Effector memory CD4-positive, alpha-beta T cell (primary cell): ENCODE measurements at regions not wholly inside any gene's neighbourhood (a gene's known extent, or its start where the extent isn't known, plus 50 kb on each side); places are given as distances from the start of the nearest gene placed in this dataset.

Experiments
- DNase-seq, 3 donors: peaks; one replicate each; pipeline ENCODE4 v3.0.0-alpha.2; 2020
- H3K27ac ChIP-seq: 2 replicates; pipeline ENCODE4 v1.7.0; 2013; ENCODE audit warnings: mild to moderate bottlenecking, low read length, moderate library complexity; ENCODE audit not compliant: insufficient read depth, poor library complexity, severe bottlenecking
- H3K27me3 ChIP-seq: replicated peaks from 2 replicates; pipeline ENCODE4 v1.7.0; 2013; ENCODE audit warnings: mild to moderate bottlenecking, low read length; ENCODE audit not compliant: insufficient read depth, control insufficient read depth, poor library complexity, severe bottlenecking
- H3K36me3 ChIP-seq: 2 replicates; pipeline ENCODE4 v1.7.0; 2013; ENCODE audit warnings: mild to moderate bottlenecking, low read length, moderate library complexity; ENCODE audit not compliant: control insufficient read depth, insufficient read depth
- H3K4me1 ChIP-seq: 2 replicates; pipeline ENCODE4 v1.7.0; 2013; ENCODE audit warnings: low read length, mild to moderate bottlenecking; ENCODE audit not compliant: control insufficient read depth, insufficient read depth, poor library complexity, severe bottlenecking
- H3K4me3 ChIP-seq: 2 replicates; pipeline ENCODE4 v1.7.0; 2013; ENCODE audit warnings: low read length, low read depth, mild to moderate bottlenecking; ENCODE audit not compliant: insufficient read depth, poor library complexity, severe bottlenecking
- H3K9me3 ChIP-seq: 2 replicates; pipeline ENCODE4 v1.7.0; 2013; ENCODE audit warnings: mild to moderate bottlenecking, low read length, moderate library complexity; ENCODE audit not compliant: control insufficient read depth

DNA sequence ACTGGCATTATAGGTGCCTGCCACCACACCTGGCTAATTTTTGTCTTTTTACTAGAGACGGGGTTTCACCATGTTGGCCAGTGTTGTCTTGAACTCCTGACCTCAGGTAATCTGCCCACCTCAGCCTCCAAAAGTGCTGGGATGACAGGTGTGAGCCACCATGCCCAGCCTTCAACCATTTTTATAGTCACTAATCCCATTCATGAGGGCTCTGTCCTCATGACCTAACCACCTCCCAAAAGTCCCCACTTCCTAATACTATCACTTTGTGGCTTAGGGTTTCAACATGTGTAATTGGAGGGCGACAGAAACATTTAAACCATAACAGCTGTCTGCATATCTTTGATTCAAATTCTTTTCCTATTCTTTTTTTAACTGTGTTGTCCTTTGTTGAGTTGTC, 229.6 kb upstream of the AGA start:
- DNase-seq: no peak
- no peaks in the 10 kb centered on the region for H3K36me3 ChIP-seq
- H3K4me1 ChIP-seq: no peaks in the 10 kb centered on the region
- no peaks in the 10 kb centered on the region for H3K27me3 ChIP-seq
- no peak overlapping the region for H3K27ac ChIP-seq
- H3K9me3 ChIP-seq: no peaks in the 10 kb centered on the region
- H3K4me3 ChIP-seq: no peak overlapping the region

DNA sequence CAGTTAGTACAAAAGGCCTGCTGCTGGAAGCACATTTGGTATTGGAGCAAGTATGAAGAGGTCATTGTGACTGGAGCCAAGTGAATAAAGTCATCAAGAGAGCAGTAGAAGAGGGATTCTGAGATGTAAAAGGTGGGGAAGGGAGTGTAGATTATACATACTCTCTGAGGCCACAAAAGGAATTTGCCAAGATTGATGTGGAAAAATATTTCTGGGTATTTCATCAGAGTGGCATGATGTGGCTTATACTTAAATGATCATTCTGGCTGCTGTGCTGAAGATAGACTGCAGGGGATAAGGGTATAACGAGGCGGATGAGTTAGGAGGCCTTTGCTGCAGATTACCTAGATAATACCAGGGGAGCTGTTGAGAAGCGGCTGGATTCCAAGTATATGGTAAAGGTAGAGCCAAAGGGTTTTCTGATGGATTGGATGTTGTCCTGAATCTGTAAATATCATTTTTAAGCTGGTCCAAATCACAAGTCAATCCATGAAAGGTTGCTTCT, 231.8 kb upstream of the AGA start:
- H3K27me3 ChIP-seq: no peaks in the 10 kb centered on the region
- no peak for DNase-seq
- no peaks in the 10 kb centered on the region for H3K36me3 ChIP-seq
- no peak overlapping the region for H3K4me3 ChIP-seq
- no peak overlapping the region for H3K27ac ChIP-seq
- H3K9me3 ChIP-seq: no peaks in the 10 kb centered on the region
- H3K4me1 ChIP-seq: no peaks in the 10 kb centered on the region

- Histone ChIP-seq H3K36me3 (no peaks in the 10 kb centered on the region), H3K27ac (no peak overlapping the region), H3K4me3 (no peak overlapping the region), H3K9me3 (no peaks in the 10 kb centered on the region), H3K4me1 (no peaks in the 10 kb centered on the region), H3K27me3 (no peaks in the 10 kb centered on the region)
- DNase-seq: no peak
Observed at GRCh38 chr4:177680308-177680707, 238.1 kb upstream of the AGA start.

DNA sequence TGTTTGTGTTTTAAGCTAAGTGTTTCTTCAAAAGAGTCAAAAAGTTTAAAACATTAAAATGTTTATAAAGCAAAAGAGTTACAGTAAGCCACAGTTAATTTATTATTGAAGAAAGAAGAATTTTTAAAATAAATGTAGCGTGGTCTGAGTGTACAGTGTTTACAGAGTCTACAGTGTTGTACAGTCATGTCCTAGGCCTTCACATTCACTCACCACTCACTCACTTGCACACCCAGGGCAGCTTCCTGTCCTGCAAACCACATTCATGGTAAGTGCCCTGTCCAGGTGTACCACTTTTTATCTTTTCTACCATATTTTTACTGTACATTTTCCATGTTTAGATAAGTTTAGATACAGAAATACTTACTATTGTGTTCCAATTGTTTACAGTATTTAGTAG, 239.7 kb upstream of the AGA start:
- Histone ChIP-seq H3K27me3 (no peaks in the 10 kb centered on the region), H3K9me3 (no peaks in the 10 kb centered on the region), H3K36me3 (no peaks in the 10 kb centered on the region), H3K4me1 (no peaks in the 10 kb centered on the region), H3K4me3 (no peak overlapping the region), H3K27ac (no peak overlapping the region)
- DNase-seq: no peak

GRCh38 chr4:177687117-177687516, 244.9 kb upstream of the AGA start:
- no peaks in the 10 kb centered on the region for H3K9me3 ChIP-seq
- DNase-seq: no peak
- H3K4me1 ChIP-seq: no peaks in the 10 kb centered on the region
- no peaks in the 10 kb centered on the region for H3K36me3 ChIP-seq
- H3K27ac ChIP-seq: no peak overlapping the region
- H3K4me3 ChIP-seq: no peak overlapping the region
- no peaks in the 10 kb centered on the region for H3K27me3 ChIP-seq

DNA sequence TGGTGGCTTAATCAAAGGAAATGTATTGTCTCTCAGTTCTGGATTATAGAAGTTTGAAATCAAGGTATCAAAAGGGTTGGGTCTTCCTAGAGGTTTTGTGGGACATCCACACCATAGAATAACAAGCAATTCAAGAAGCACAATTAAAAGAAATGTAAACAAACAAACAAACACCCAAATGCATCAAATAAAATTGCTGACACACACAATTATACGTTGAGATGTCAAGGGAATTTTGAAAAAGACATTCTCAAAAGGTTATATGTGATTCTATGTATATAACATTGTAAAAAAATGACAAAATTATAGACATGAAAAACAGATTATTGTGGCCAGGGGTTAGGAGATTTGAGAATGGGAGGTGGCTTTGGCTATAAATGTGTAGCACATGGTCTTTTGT, 250.7 kb upstream of the AGA start:
- H3K4me3 ChIP-seq: no peak overlapping the region
- no peaks in the 10 kb centered on the region for H3K9me3 ChIP-seq
- H3K4me1 ChIP-seq: no peaks in the 10 kb centered on the region
- DNase-seq: no peak
- no peak overlapping the region for H3K27ac ChIP-seq
- no peaks in the 10 kb centered on the region for H3K36me3 ChIP-seq
- H3K27me3 ChIP-seq: no peaks in the 10 kb centered on the region

- Histone ChIP-seq H3K9me3 (no peaks in the 10 kb centered on the region), H3K4me1 (no peaks in the 10 kb centered on the region), H3K4me3 (no peak overlapping the region), H3K27ac (no peak overlapping the region), H3K36me3 (no peaks in the 10 kb centered on the region), H3K27me3 (no peaks in the 10 kb centered on the region)
- no peak for DNase-seq
Observed at GRCh38 chr4:177696438-177696966, 254.3 kb upstream of the AGA start.

GRCh38 chr4:177699365-177700213, 257.4 kb upstream of the AGA start:
- Histone ChIP-seq H3K36me3 (no peaks in the 10 kb centered on the region), H3K27me3 (no peaks in the 10 kb centered on the region), H3K4me1 (no peaks in the 10 kb centered on the region), H3K4me3 (no peak overlapping the region), H3K27ac (no peak overlapping the region), H3K9me3 (no peaks in the 10 kb centered on the region)
- DNase-seq: no peak

GRCh38 chr4:177706916-177707315, 264.7 kb upstream of the AGA start:
- no peak for DNase-seq

DNA sequence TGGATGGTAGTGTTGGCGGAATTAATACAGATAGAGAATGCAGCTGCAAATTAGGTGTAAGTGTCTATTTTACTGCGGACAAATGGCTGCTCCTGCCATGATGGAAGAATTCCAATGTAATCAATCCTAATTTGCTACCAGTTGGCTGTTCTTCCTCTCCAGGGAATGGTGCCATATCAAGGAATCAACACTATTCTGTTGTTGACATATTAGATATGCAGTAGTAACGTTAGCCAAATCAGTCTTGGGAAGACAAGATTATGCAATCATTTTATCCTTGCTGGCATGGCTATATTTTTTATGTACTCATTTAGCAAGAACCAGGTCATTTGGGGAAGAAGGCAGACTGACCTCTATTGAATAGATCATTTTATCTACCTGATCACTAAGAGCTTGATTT, 271.2 kb upstream of the AGA start:
- no peaks in the 10 kb centered on the region for H3K9me3 ChIP-seq
- DNase-seq: no peak

More at GRCh38 chr4:177706916-177707315, 264.7 kb upstream of the AGA start:
- H3K36me3 ChIP-seq: no peaks in the 10 kb centered on the region
- no peaks in the 10 kb centered on the region for H3K4me1 ChIP-seq
- H3K4me3 ChIP-seq: no peak overlapping the region
- no peaks in the 10 kb centered on the region for H3K27me3 ChIP-seq
- no peak overlapping the region for H3K27ac ChIP-seq
- H3K9me3 ChIP-seq: no peaks in the 10 kb centered on the region

More for the DNA sequence above, 271.2 kb upstream of the AGA start:
- no peaks in the 10 kb centered on the region for H3K4me1 ChIP-seq
- no peak overlapping the region for H3K27ac ChIP-seq
- H3K36me3 ChIP-seq: no peaks in the 10 kb centered on the region
- no peak overlapping the region for H3K4me3 ChIP-seq
- H3K27me3 ChIP-seq: no peaks in the 10 kb centered on the region
